H9 (cell line): ENCODE measurements at regions not wholly inside any gene's neighbourhood (a gene's known extent, or its start where the extent isn't known, plus 50 kb on each side); places are given as distances from the start of the nearest gene placed in this dataset.

Source experiments
- DNase-seq: peaks from one replicate; pipeline ENCODE4 v3.0.0-alpha.2; 2017
- H2AFZ ChIP-seq: one replicate; pipeline ENCODE4 v1.6.1; 2013; ENCODE audit warnings: mild to moderate bottlenecking, low read length, control low read depth, moderate library complexity
- H2AK5ac ChIP-seq: 2 replicates; pipeline ENCODE4 v1.6.1; 2013; ENCODE audit warnings: low read length, control low read depth, mixed read lengths; ENCODE audit not compliant: insufficient read length
- H2BK120ac ChIP-seq: one replicate; pipeline ENCODE4 v1.6.1; 2013; ENCODE audit warnings: low read depth, mild to moderate bottlenecking, low read length, control low read depth, inconsistent platforms; ENCODE audit not compliant: poor library complexity, severe bottlenecking
- H2BK12ac ChIP-seq: 2 replicates; pipeline ENCODE4 v1.6.1; 2013; ENCODE audit warnings: low read length, control low read depth, mixed read lengths, low read depth; ENCODE audit not compliant: insufficient read length
- H2BK15ac ChIP-seq: 2 replicates; pipeline ENCODE4 v1.6.1; 2013; ENCODE audit warnings: low read depth, low read length, control low read depth
- H2BK20ac ChIP-seq: one replicate; pipeline ENCODE4 v1.6.1; 2013; ENCODE audit warnings: low read depth, mild to moderate bottlenecking, low read length, control low read depth, inconsistent platforms; ENCODE audit not compliant: poor library complexity, severe bottlenecking
- H2BK5ac ChIP-seq: 2 replicates; pipeline ENCODE4 v1.6.1; 2013; ENCODE audit warnings: low read length, control low read depth, mixed read lengths; ENCODE audit not compliant: insufficient read length
- H3K14ac ChIP-seq: 2 replicates; pipeline ENCODE4 v1.6.1; 2013; ENCODE audit warnings: low read length, control low read depth; ENCODE audit not compliant: insufficient read depth
- H3K18ac ChIP-seq: 2 replicates; pipeline ENCODE4 v1.6.1; 2013; ENCODE audit warnings: low read depth, mild to moderate bottlenecking, mixed read lengths, low read length, control low read depth; ENCODE audit not compliant: insufficient read length
- H3K23ac ChIP-seq: 2 replicates; pipeline ENCODE4 v1.6.1; 2013; ENCODE audit warnings: low read length, control low read depth, mixed read lengths, low read depth; ENCODE audit not compliant: insufficient read length
- H3K23me2 ChIP-seq: 2 replicates; pipeline ENCODE4 v1.6.1; 2013; ENCODE audit warnings: low read depth, mild to moderate bottlenecking, mixed read lengths, low read length, control low read depth; ENCODE audit not compliant: insufficient read length, poor library complexity, severe bottlenecking
- H3K27ac ChIP-seq: 2 replicates; pipeline ENCODE4 v1.5.1; 2013; ENCODE audit warnings: low read length, control low read depth, mixed read lengths, low read depth; ENCODE audit not compliant: insufficient read length
- H3K27me3 ChIP-seq: 2 replicates; pipeline ENCODE4 v1.6.1; 2013; ENCODE audit warnings: low read length, control low read depth, inconsistent platforms; ENCODE audit not compliant: insufficient read depth
- H3K4ac ChIP-seq: 2 replicates; pipeline ENCODE4 v1.6.1; 2013; ENCODE audit warnings: low read depth, mild to moderate bottlenecking, control low read depth, inconsistent platforms, low read length, moderate library complexity
- H3K4me1 ChIP-seq: 2 replicates; pipeline ENCODE4 v1.6.1; 2013; ENCODE audit warnings: low read length, control low read depth, inconsistent platforms; ENCODE audit not compliant: insufficient read depth
- H3K4me2 ChIP-seq: 2 replicates; pipeline ENCODE4 v1.6.1; 2013; ENCODE audit warnings: low read length, control low read depth, mixed read lengths; ENCODE audit not compliant: insufficient read length, insufficient read depth
- H3K56ac ChIP-seq: 2 replicates; pipeline ENCODE4 v1.6.1; 2013; ENCODE audit warnings: low read depth, mild to moderate bottlenecking, mixed read lengths, low read length, control low read depth; ENCODE audit not compliant: insufficient read length
- H3K79me1 ChIP-seq: 2 replicates; pipeline ENCODE4 v1.6.1; 2013; ENCODE audit warnings: low read depth, mild to moderate bottlenecking, moderate library complexity, low read length, control low read depth, inconsistent platforms; ENCODE audit not compliant: insufficient read depth, poor library complexity, severe bottlenecking
- H3K79me2 ChIP-seq: 2 replicates; pipeline ENCODE4 v1.6.1; 2013; ENCODE audit warnings: low read length, control low read depth, inconsistent platforms; ENCODE audit not compliant: insufficient read depth
- H3K9ac ChIP-seq: 2 replicates; pipeline ENCODE4 v1.6.1; 2013; ENCODE audit warnings: low read length, control low read depth, mixed read lengths; ENCODE audit not compliant: insufficient read length; ENCODE audit errors: extremely low read depth
- H3K9me3 ChIP-seq: one replicate; pipeline ENCODE4 v1.6.1; 2013; ENCODE audit warnings: low read depth, low read length, inconsistent platforms; ENCODE audit not compliant: control insufficient read depth
- H3T11ph ChIP-seq: one replicate; pipeline ENCODE4 v1.6.1; 2013; ENCODE audit warnings: mild to moderate bottlenecking, low read length, control low read depth, inconsistent platforms
- H4K20me1 ChIP-seq: one replicate; pipeline ENCODE4 v1.6.1; 2013; ENCODE audit not compliant: control insufficient read depth, insufficient read length, insufficient read depth
- H4K5ac ChIP-seq: 2 replicates; pipeline ENCODE4 v1.6.1; 2013; ENCODE audit warnings: low read depth, mild to moderate bottlenecking, mixed read lengths, low read length, control low read depth; ENCODE audit not compliant: insufficient read length
- H4K8ac ChIP-seq: replicated peaks from 2 replicates; pipeline ENCODE4 v1.6.1; 2013; ENCODE audit warnings: low read length, control low read depth, mixed read lengths, low read depth; ENCODE audit not compliant: insufficient read length
- H4K91ac ChIP-seq: 2 replicates; pipeline ENCODE4 v1.6.1; 2013; ENCODE audit warnings: low read depth, mild to moderate bottlenecking, moderate library complexity, mixed read lengths, low read length, control low read depth; ENCODE audit not compliant: insufficient read length
- H3K27ac Mint-ChIP-seq, 3 experiments: 2 replicates in 2 of 3; 3 replicates in 1 of 3; pipeline ENCODE4 v1.8.0; 2020 to 2021; ENCODE audit warnings: mixed read lengths in 3 of 3, mild to moderate bottlenecking in 1 of 3, moderate library complexity in 1 of 3
- H3K27me3 Mint-ChIP-seq: 2 replicates; pipeline ENCODE4 v1.8.0; 2021; ENCODE audit warnings: low read depth, mild to moderate bottlenecking, moderate library complexity, mixed read lengths
- H3K36me3 Mint-ChIP-seq, 3 experiments: 2 replicates in 2 of 3; 3 replicates in 1 of 3; pipeline ENCODE4 v1.8.0; 2020 to 2021; ENCODE audit warnings: low read depth in 3 of 3, mixed read lengths in 3 of 3; ENCODE audit not compliant: insufficient read depth in 1 of 3
- H3K4me1 Mint-ChIP-seq, 2 experiments: 2 replicates each; pipeline ENCODE4 v1.8.0; 2020; ENCODE audit warnings: mixed read lengths in 2 of 2
- H3K4me3 Mint-ChIP-seq, 2 experiments: 2 replicates in 1 of 2; 3 replicates in 1 of 2; pipeline ENCODE4 v1.8.0; 2020 to 2021; ENCODE audit warnings: mild to moderate bottlenecking in 2 of 2, mixed read lengths in 2 of 2, moderate library complexity in 1 of 2
- H3K9me3 Mint-ChIP-seq, 2 experiments: 2 replicates in 1 of 2; 3 replicates in 1 of 2; pipeline ENCODE4 v1.8.0; 2020; ENCODE audit warnings: mild to moderate bottlenecking in 2 of 2, mixed read lengths in 2 of 2, moderate library complexity in 1 of 2
- CTCF ChIP-seq: fragments of 200-600 bp; sonication (generic); conservative IDR thresholded peaks from 3 replicates; pipeline ENCODE4 v1.8.0; 2021; ENCODE audit warnings: antibody characterized with exemption, mild to moderate bottlenecking
- WGBS: extraction: QIAGEN DNeasy Blood & Tissue Kit; methylation state at CpG from one replicate; pipeline ENCODE4 v1.1.7; 2013; ENCODE audit warnings: missing lambda C conversion rate, low lambda C conversion rate, mixed read lengths; ENCODE audit not compliant: insufficient read length; ENCODE audit errors: extremely low coverage; 5-methylcytosine and 5-hydroxymethylcytosine counted together

- Histone ChIP-seq H3K9me3 (no peaks in the 10 kb centered on the region), H2AK5ac (no peak overlapping the region), H3T11ph (no peak overlapping the region), H2BK15ac (no peak overlapping the region), H3K23me2 (no peaks in the 10 kb centered on the region), H2AFZ (no peak overlapping the region), H3K14ac (no peak overlapping the region), H3K56ac (no peak overlapping the region), H4K91ac (no peak overlapping the region), H3K79me2 (no peaks in the 10 kb centered on the region), H3K27ac (no peak overlapping the region), H2BK20ac (no peak overlapping the region), H3K4me2 (no peak overlapping the region), H3K79me1 (no peaks in the 10 kb centered on the region), H4K5ac (no peak overlapping the region), H4K8ac (no peak overlapping the region), H3K4me1 (no peaks in the 10 kb centered on the region), H2BK12ac (no peak overlapping the region), H3K4ac (no peak overlapping the region), H4K20me1 (no peaks in the 10 kb centered on the region), H3K9ac (no peak overlapping the region), H2BK5ac (no peak overlapping the region), H3K23ac (no peak overlapping the region), H2BK120ac (no peak overlapping the region), H3K18ac (no peak overlapping the region), H3K27me3 (no peaks in the 10 kb centered on the region)
- no CpG with 5 or more reads among the region's 3 CpGs for WGBS
- no peak overlapping the region for H3K27ac Mint-ChIP-seq
- no peak overlapping the region for H3K4me3 Mint-ChIP-seq
- H3K9me3 Mint-ChIP-seq, result peaks cover 8 to 16% of the 10 kb centered on the region in 2 experiments; a peak in 4 of 5 replicates
- no peak for TF ChIP-seq CTCF
- no peak for DNase-seq
- peaks cover 8 to 10% (median 8%) of the 10 kb centered on the region in 3 experiments; a peak in 6 of 7 replicates for H3K36me3 Mint-ChIP-seq
- H3K27me3 Mint-ChIP-seq, result no peaks in the 10 kb centered on the region; the same call in 1 of the 2 replicates
- no peaks in the 10 kb centered on the region for H3K4me1 Mint-ChIP-seq
Observed at GRCh38 chr13:55893540-55893939, 1247.2 kb upstream of the PRR20A start.
